NCI-H1436 treated with DMSO at 0.1 percent for 48 hours (cell line): ENCODE measurements at regions not wholly inside any gene's neighbourhood (a gene's known extent, or its start where the extent isn't known, plus 50 kb on each side); places are given as distances from the start of the nearest gene placed in this dataset.

Experiments used
- DNase-seq: peaks from one replicate; lab custom pipeline; 2025; lab: John Stamatoyannopoulos, UW

GRCh38 chr10:128497660-128498377, 371.6 kb upstream of the MKI67 start:
- no peak for DNase-seq

- no peak for DNase-seq
These were observed 372.1 kb upstream of the MKI67 start for GRCh38 chr10:128498378-128498730.

- DNase-seq, result no peak
These were observed 372.5 kb upstream of the MKI67 start for GRCh38 chr10:128498746-128499145.

- no peak for DNase-seq
These were observed 373.3 kb upstream of the MKI67 start for GRCh38 chr10:128499486-128499885.

- DNase-seq, result no peak
These were observed 373.7 kb upstream of the MKI67 start for GRCh38 chr10:128499956-128500355.

GRCh38 chr10:128500642-128501041, 374.4 kb upstream of the MKI67 start:
- no peak for DNase-seq

- DNase-seq, result no peak
These were observed 379.1 kb upstream of the MKI67 start for GRCh38 chr10:128505346-128505745.

- DNase-seq, result no peak
These were observed 380.2 kb upstream of the MKI67 start for GRCh38 chr10:128506423-128506822.

- no peak for DNase-seq
These were observed 380.8 kb upstream of the MKI67 start for GRCh38 chr10:128507066-128507465.

GRCh38 chr10:128511284-128511683, 385.1 kb upstream of the MKI67 start:
- DNase-seq, result no peak

GRCh38 chr10:128512767-128513166, 386.5 kb upstream of the MKI67 start:
- no peak for DNase-seq

- DNase-seq, result no peak
These were observed 388.3 kb upstream of the MKI67 start for GRCh38 chr10:128514536-128514935.

- no peak for DNase-seq
These were observed 390.0 kb upstream of the MKI67 start for GRCh38 chr10:128516180-128516579.

- no peak for DNase-seq
These were observed 390.9 kb upstream of the MKI67 start for GRCh38 chr10:128517167-128517566.

- no peak for DNase-seq
These were observed 391.8 kb upstream of the MKI67 start for GRCh38 chr10:128518000-128518399.

GRCh38 chr10:128519581-128519980, 393.4 kb upstream of the MKI67 start:
- DNase-seq, result no peak

- no peak for DNase-seq
These were observed 394.1 kb upstream of the MKI67 start for GRCh38 chr10:128520211-128520815.

GRCh38 chr10:128522551-128523308, 396.5 kb upstream of the MKI67 start:
- no peak for DNase-seq

GRCh38 chr10:128525444-128525843, 399.2 kb upstream of the MKI67 start:
- DNase-seq, result no peak

- DNase-seq, result no peak
These were observed 399.7 kb upstream of the MKI67 start for GRCh38 chr10:128525936-128526335.

- DNase-seq, result no peak
These were observed 400.7 kb upstream of the MKI67 start for GRCh38 chr10:128526791-128527375.

- DNase-seq, result no peak
These were observed 401.5 kb upstream of the MKI67 start for GRCh38 chr10:128527711-128528110.

GRCh38 chr10:128528167-128528566, 401.9 kb upstream of the MKI67 start:
- no peak for DNase-seq
